ENCODE measurements at regions not wholly inside any gene's neighbourhood (a gene's known extent, or its start where the extent isn't known, plus 50 kb on each side); places are given as distances from the start of the nearest gene placed in this dataset.
"Not testable (repeated sequence)": the region's sequence is repeated elsewhere in the genome, so short reads cannot be mapped to it uniquely, and the experiment has no call there.

DNA sequence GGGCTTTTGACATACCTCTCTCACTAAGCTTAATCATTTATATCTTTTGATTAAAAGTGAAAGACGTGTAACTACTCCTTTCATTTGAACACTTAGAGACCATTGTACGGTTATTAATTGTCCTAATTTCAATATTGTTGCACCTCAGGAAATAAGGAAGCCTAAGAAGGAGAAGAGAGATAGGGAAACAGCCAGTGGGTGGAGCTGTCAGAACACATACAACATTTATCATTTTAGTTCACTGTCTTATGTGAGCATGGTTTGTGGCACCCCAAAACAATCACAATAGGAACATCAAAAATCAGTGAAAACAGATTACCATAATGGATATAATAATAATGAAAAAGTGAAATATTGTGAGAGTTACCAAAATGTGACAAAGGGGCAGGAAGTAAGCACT lies 147.2 kb upstream of the POMZP3 start:
- not testable (repeated sequence) for TF ChIP-seq CTCF (conservative IDR thresholded peaks at IDR 0.05; ENCODE audit: low read depth, low read length); ELK1 (IDR thresholded peaks at IDR 0.05; ENCODE audit: borderline replicate concordance, low read depth, low read length)
- TF ChIP-seq, protein P1, sequence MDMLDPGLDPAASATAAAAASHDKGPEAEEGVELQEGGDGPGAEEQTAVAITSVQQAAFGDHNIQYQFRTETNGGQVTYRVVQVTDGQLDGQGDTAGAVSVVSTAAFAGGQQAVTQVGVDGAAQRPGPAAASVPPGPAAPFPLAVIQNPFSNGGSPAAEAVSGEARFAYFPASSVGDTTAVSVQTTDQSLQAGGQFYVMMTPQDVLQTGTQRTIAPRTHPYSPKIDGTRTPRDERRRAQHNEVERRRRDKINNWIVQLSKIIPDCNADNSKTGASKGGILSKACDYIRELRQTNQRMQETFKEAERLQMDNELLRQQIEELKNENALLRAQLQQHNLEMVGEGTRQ (IDR thresholded peaks at IDR 0.05; ENCODE audit: low read depth, low read length) = not testable (repeated sequence)

Measured in IMR-90 (cell line).